MM.1S (cell line): ENCODE measurements at regions not wholly inside any gene's neighbourhood (a gene's known extent, or its start where the extent isn't known, plus 50 kb on each side); places are given as distances from the start of the nearest gene placed in this dataset.

Experiments
- DNase-seq: peaks from one replicate; pipeline ENCODE4 v3.0.0-alpha.2; 2015
- H2AFZ ChIP-seq: fragments of 300-600 bp; sonication (generic); 2 replicates; pipeline ENCODE4 v1.6.0; 2016; ENCODE audit warnings: antibody characterized with exemption, low read length
- H3F3A ChIP-seq: fragments of 300-600 bp; sonication (generic); 2 replicates; pipeline ENCODE4 v1.6.1; 2016; ENCODE audit warnings: mild to moderate bottlenecking, antibody characterized with exemption, low read length, moderate library complexity, mixed read lengths; ENCODE audit not compliant: insufficient read depth
- H3K27ac ChIP-seq: fragments of 300-600 bp; sonication (generic); 2 replicates; pipeline ENCODE4 v1.5.1; 2016; ENCODE audit warnings: mild to moderate bottlenecking, low read length
- H3K27me3 ChIP-seq: fragments of 300-600 bp; sonication (generic); replicated peaks from 2 replicates; pipeline ENCODE4 v1.6.0; 2016; ENCODE audit warnings: low read length; ENCODE audit not compliant: insufficient read depth
- H3K36me3 ChIP-seq: fragments of 300-600 bp; sonication (generic); replicated peaks from 2 replicates; pipeline ENCODE4 v1.6.1; 2016; ENCODE audit warnings: mild to moderate bottlenecking, low read length, mixed read lengths; ENCODE audit not compliant: insufficient read depth
- H3K4me1 ChIP-seq: fragments of 300-600 bp; sonication (generic); 2 replicates; pipeline ENCODE4 v1.6.1; 2016; ENCODE audit warnings: low read length, mixed read lengths
- H3K4me2 ChIP-seq: fragments of 300-600 bp; sonication (generic); 2 replicates; pipeline ENCODE4 v1.6.0; 2016; ENCODE audit warnings: low read depth, low read length
- H3K4me3 ChIP-seq: fragments of 300-600 bp; sonication (generic); 2 replicates; pipeline ENCODE4 v1.5.1; 2016; ENCODE audit warnings: low read length, mixed read lengths
- H3K79me2 ChIP-seq: fragments of 300-600 bp; sonication (generic); 2 replicates; pipeline ENCODE4 v1.6.1; 2016; ENCODE audit warnings: mixed run types, low read length, mixed read lengths
- H3K9ac ChIP-seq: fragments of 300-600 bp; sonication (generic); 2 replicates; pipeline ENCODE4 v1.6.1; 2016; ENCODE audit warnings: low read length, mixed read lengths
- H3K9me2 ChIP-seq: fragments of 300-600 bp; sonication (generic); replicated peaks from 2 replicates; pipeline ENCODE4 v1.6.1; 2016; ENCODE audit warnings: mild to moderate bottlenecking, low read length, mixed read lengths; ENCODE audit not compliant: insufficient read depth
- H3K9me3 ChIP-seq: fragments of 300-600 bp; sonication (generic); replicated peaks from 2 replicates; pipeline ENCODE4 v1.6.1; 2016; ENCODE audit warnings: mild to moderate bottlenecking, low read length, mixed read lengths; ENCODE audit not compliant: insufficient read depth
- H4K20me1 ChIP-seq: fragments of 300-600 bp; sonication (generic); 2 replicates; pipeline ENCODE4 v1.6.1; 2016; ENCODE audit warnings: mild to moderate bottlenecking, low read length, moderate library complexity, mixed read lengths; ENCODE audit not compliant: insufficient read depth
- CTCF ChIP-seq: fragments of 300-600 bp; sonication (generic); IDR thresholded peaks from 2 replicates; pipeline ENCODE4 v1.5.1; 2016; ENCODE audit warnings: antibody characterized with exemption, low read length, mixed read lengths
- EZH2 ChIP-seq: fragments of 300-600 bp; sonication (generic); optimal IDR thresholded peaks from 2 replicates; pipeline ENCODE3; 2017; ENCODE audit warnings: low read depth, mild to moderate bottlenecking, antibody characterized with exemption, low read length, mixed read lengths
- EZH2phosphoT487 ChIP-seq: fragments of 300-600 bp; sonication (generic); IDR thresholded peaks from 2 replicates; pipeline ENCODE4 v1.6.1; 2018; ENCODE audit warnings: antibody characterized with exemption, low read length

DNA sequence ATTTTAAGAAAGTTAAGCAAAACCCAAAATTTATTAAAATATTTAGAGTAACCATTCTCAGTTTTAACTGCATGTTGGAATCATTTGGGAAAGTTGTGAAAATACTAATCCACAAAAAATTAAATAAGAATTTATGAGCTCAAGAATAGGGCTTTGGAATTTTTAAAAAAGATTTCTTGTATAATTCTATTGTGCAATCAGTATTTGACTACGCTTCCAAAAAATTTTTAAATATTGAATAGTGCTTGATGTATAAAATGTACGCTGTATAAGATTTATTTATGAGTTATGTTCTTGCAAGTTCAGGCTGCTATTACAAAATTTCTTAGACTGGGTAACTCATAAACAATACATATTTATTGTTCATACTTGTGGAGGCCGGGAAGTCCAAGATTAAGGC, 571.7 kb downstream of the MMUT start:
- no peak for DNase-seq
- H3K27me3 ChIP-seq, result no peaks in the 10 kb centered on the region
- no peak overlapping the region for H3K27ac ChIP-seq
- no peak overlapping the region for H3K4me3 ChIP-seq
- H3K36me3 ChIP-seq, result no peaks in the 10 kb centered on the region
- no peak overlapping the region for H3K4me2 ChIP-seq
- H3K79me2 ChIP-seq, result no peaks in the 10 kb centered on the region
- H3K9ac ChIP-seq, result no peak overlapping the region
- H2AFZ ChIP-seq, result no peak overlapping the region
- no peaks in the 10 kb centered on the region for H4K20me1 ChIP-seq
- no peaks in the 10 kb centered on the region for H3K4me1 ChIP-seq
- no peaks in the 10 kb centered on the region for H3K9me3 ChIP-seq
- H3K9me2 ChIP-seq, result no peaks in the 10 kb centered on the region
- no peaks in the 10 kb centered on the region for H3F3A ChIP-seq
- no peak for TF ChIP-seq EZH2
- no peak for TF ChIP-seq EZH2phosphoT487
- TF ChIP-seq CTCF, result no peak

- Histone ChIP-seq H3K4me3 (no peak overlapping the region), H3K27ac (no peak overlapping the region)
- TF ChIP-seq EZH2phosphoT487 (no peak), EZH2 (no peak), CTCF (no peak)
Observed at GRCh38 chr6:48889429-48889828, 573.6 kb downstream of the MMUT start.

GRCh38 chr6:48883116-48883515, 579.9 kb downstream of the MMUT start:
- no peaks in the 10 kb centered on the region for H3K79me2 ChIP-seq

More at GRCh38 chr6:48889429-48889828, 573.6 kb downstream of the MMUT start:
- Histone ChIP-seq H3K9me2 (no peaks in the 10 kb centered on the region), H3K36me3 (no peaks in the 10 kb centered on the region), H3F3A (no peaks in the 10 kb centered on the region), H3K79me2 (no peaks in the 10 kb centered on the region), H2AFZ (no peak overlapping the region), H4K20me1 (no peaks in the 10 kb centered on the region), H3K9me3 (no peaks in the 10 kb centered on the region), H3K4me1 (no peaks in the 10 kb centered on the region), H3K9ac (no peak overlapping the region), H3K4me2 (no peak overlapping the region), H3K27me3 (no peaks in the 10 kb centered on the region)
- no peak for DNase-seq

More at GRCh38 chr6:48883116-48883515, 579.9 kb downstream of the MMUT start:
- Histone ChIP-seq H3K4me2 (peak overlapping the region; percentile 24; the same call in 1 of the 2 replicates), H4K20me1 (no peaks in the 10 kb centered on the region), H3K9me2 (no peaks in the 10 kb centered on the region), H3K9me3 (no peaks in the 10 kb centered on the region), H3K4me3 (no peak overlapping the region), H3K36me3 (no peaks in the 10 kb centered on the region), H3K4me1 (peaks cover 22% of the 10 kb centered on the region), H3K27me3 (no peaks in the 10 kb centered on the region), H3K9ac (no peak overlapping the region), H2AFZ (no peak overlapping the region), H3K27ac (no peak overlapping the region; the same call in 1 of the 2 replicates), H3F3A (no peaks in the 10 kb centered on the region)
- TF ChIP-seq EZH2phosphoT487, result no peak
- TF ChIP-seq CTCF, result no peak
- TF ChIP-seq EZH2, result no peak
- DNase-seq, result peak; percentile 68
